ENCODE measurements at regions not wholly inside any gene's neighbourhood (a gene's known extent, or its start where the extent isn't known, plus 50 kb on each side); places are given as distances from the start of the nearest gene placed in this dataset.

- no peak overlapping the region for H3K27ac Mint-ChIP-seq
- no peaks in the 10 kb centered on the region for H3K9me3 ChIP-seq
- no peaks in the 10 kb centered on the region for H3K4me1 ChIP-seq (ENCODE audit: control insufficient read depth in 1 of 2, extremely low read depth in 1 of 2, insufficient read depth in 2 of 2, low read length in 2 of 2)
- POLR2A ChIA-PET, result interaction anchor here in 1 of 2 donors (0.7 kb wide), 1 partner anchor 15 kb away, joined by 5 read pairs; no protein-coding TSS in a partner anchor
- no peaks in the 10 kb centered on the region for H3K9me3 Mint-ChIP-seq
- H3K36me3 Mint-ChIP-seq, result no peaks in the 10 kb centered on the region
- peaks cover 0 to 2% of the 10 kb centered on the region in 2 donors for H3K27me3 Mint-ChIP-seq
- CTCF ChIA-PET, result no interaction called here
- H3K4me1 Mint-ChIP-seq, result no peaks in the 10 kb centered on the region
- H3K27me3 ChIP-seq (replicated peaks in 1 of 2; ENCODE audit: control insufficient read depth in 2 of 2, extremely low read depth in 1 of 2, insufficient read depth in 2 of 2, low read length in 1 of 2), result no peaks in the 10 kb centered on the region
- 100% methylated on average over 1 of the region's 1 CpG for WGBS (ENCODE audit: insufficient coverage)
- no peak overlapping the region for H3K4me3 Mint-ChIP-seq
- ATAC-seq (replicated peaks in 1 of 4) (no peak), DNase-seq (no peak)
- no peak overlapping the region for H3K27ac ChIP-seq (ENCODE audit: low read length)
- H3K36me3 ChIP-seq (ENCODE audit: control insufficient read depth in 2 of 2, extremely low read depth in 1 of 2, insufficient read depth in 1 of 2, low read length in 1 of 2), result no peaks in the 10 kb centered on the region
- no peak overlapping the region for H3K4me3 ChIP-seq (ENCODE audit: control insufficient read depth in 1 of 2, extremely low read depth in 1 of 2, low read length in 1 of 2)
These were observed 88.7 kb upstream of the TMEFF2 start for GRCh38 chr2:192283450-192283849.

- no peaks in the 10 kb centered on the region for H3K9me3 ChIP-seq
- no peaks in the 10 kb centered on the region for H3K36me3 Mint-ChIP-seq
- no peak overlapping the region for H3K4me3 Mint-ChIP-seq
These were observed 84.0 kb upstream of the TMEFF2 start for GRCh38 chr2:192278701-192279100.

GRCh38 chr2:192277494-192278109 lies 82.9 kb upstream of the TMEFF2 start:
- Histone ChIP-seq H3K4me3 (ENCODE audit: control insufficient read depth in 1 of 2, extremely low read depth in 1 of 2, low read length in 1 of 2) (no peak overlapping the region), H3K27me3 (replicated peaks in 1 of 2; ENCODE audit: control insufficient read depth in 2 of 2, extremely low read depth in 1 of 2, insufficient read depth in 2 of 2, low read length in 1 of 2) (no peaks in the 10 kb centered on the region), H3K27ac (ENCODE audit: low read length) (no peak overlapping the region), H3K9me3 (no peaks in the 10 kb centered on the region), H3K36me3 (ENCODE audit: control insufficient read depth in 2 of 2, extremely low read depth in 1 of 2, insufficient read depth in 1 of 2, low read length in 1 of 2) (no peaks in the 10 kb centered on the region), H3K4me1 (ENCODE audit: control insufficient read depth in 1 of 2, extremely low read depth in 1 of 2, insufficient read depth in 2 of 2, low read length in 2 of 2) (no peaks in the 10 kb centered on the region)
- H3K27ac Mint-ChIP-seq, result no peak overlapping the region
- H3K27me3 Mint-ChIP-seq, result peaks cover 0 to 2% of the 10 kb centered on the region in 2 donors
- POLR2A ChIA-PET, result no interaction called here
- no peaks in the 10 kb centered on the region for H3K4me1 Mint-ChIP-seq
- no peak for ATAC-seq (replicated peaks in 1 of 4)
- 100% methylated on average over 2 of the region's 3 CpGs for WGBS (ENCODE audit: insufficient coverage)
- CTCF ChIA-PET, result no interaction called here
- no peak for DNase-seq
- no peak overlapping the region for H3K4me3 Mint-ChIP-seq
- H3K9me3 Mint-ChIP-seq, result peaks cover 0 to 6% (median 4%) of the 10 kb centered on the region in 3 donors
- no peaks in the 10 kb centered on the region for H3K36me3 Mint-ChIP-seq

More at GRCh38 chr2:192278701-192279100, 84.0 kb upstream of the TMEFF2 start:
- no peaks in the 10 kb centered on the region for H3K27me3 ChIP-seq (replicated peaks in 1 of 2; ENCODE audit: control insufficient read depth in 2 of 2, extremely low read depth in 1 of 2, insufficient read depth in 2 of 2, low read length in 1 of 2)
- no peaks in the 10 kb centered on the region for H3K4me1 ChIP-seq (ENCODE audit: control insufficient read depth in 1 of 2, extremely low read depth in 1 of 2, insufficient read depth in 2 of 2, low read length in 2 of 2)
- DNase-seq, result no peak
- H3K27me3 Mint-ChIP-seq, result peaks cover 0 to 2% of the 10 kb centered on the region in 2 donors
- no peak overlapping the region for H3K27ac Mint-ChIP-seq
- H3K9me3 Mint-ChIP-seq, result peaks cover 0 to 6% (median 4%) of the 10 kb centered on the region in 3 donors
- no peaks in the 10 kb centered on the region for H3K36me3 ChIP-seq (ENCODE audit: control insufficient read depth in 2 of 2, extremely low read depth in 1 of 2, insufficient read depth in 1 of 2, low read length in 1 of 2)
- ATAC-seq (replicated peaks in 1 of 4), result no peak
- no peaks in the 10 kb centered on the region for H3K4me1 Mint-ChIP-seq
- H3K27ac ChIP-seq (ENCODE audit: low read length), result no peak overlapping the region
- ChIA-PET CTCF (no interaction called here), POLR2A (no interaction called here)
- no peak overlapping the region for H3K4me3 ChIP-seq (ENCODE audit: control insufficient read depth in 1 of 2, extremely low read depth in 1 of 2, low read length in 1 of 2)

- ChIA-PET POLR2A (no interaction called here), CTCF (no interaction called here)
- 62% methylated on average over 2 of the region's 3 CpGs for WGBS (ENCODE audit: insufficient coverage)
- Mint-ChIP-seq H3K4me1 (no peaks in the 10 kb centered on the region), H3K36me3 (no peaks in the 10 kb centered on the region), H3K9me3 (peaks cover 0 to 6% (median 4%) of the 10 kb centered on the region in 3 donors), H3K4me3 (no peak overlapping the region), H3K27me3 (no peaks in the 10 kb centered on the region), H3K27ac (no peak overlapping the region)
- no peaks in the 10 kb centered on the region for H3K4me1 ChIP-seq (ENCODE audit: control insufficient read depth in 1 of 2, extremely low read depth in 1 of 2, insufficient read depth in 2 of 2, low read length in 2 of 2)
- H3K27ac ChIP-seq (ENCODE audit: low read length), result no peak overlapping the region
- H3K36me3 ChIP-seq (ENCODE audit: control insufficient read depth in 2 of 2, extremely low read depth in 1 of 2, insufficient read depth in 1 of 2, low read length in 1 of 2), result no peaks in the 10 kb centered on the region
- ATAC-seq (replicated peaks in 1 of 4) (no peak), DNase-seq (no peak)
- no peaks in the 10 kb centered on the region for H3K9me3 ChIP-seq
- no peak overlapping the region for H3K4me3 ChIP-seq (ENCODE audit: control insufficient read depth in 1 of 2, extremely low read depth in 1 of 2, low read length in 1 of 2)
- H3K27me3 ChIP-seq (replicated peaks in 1 of 2; ENCODE audit: control insufficient read depth in 2 of 2, extremely low read depth in 1 of 2, insufficient read depth in 2 of 2, low read length in 1 of 2), result no peaks in the 10 kb centered on the region
These were observed 80.9 kb upstream of the TMEFF2 start for GRCh38 chr2:192275632-192276031.

- H3K27me3 Mint-ChIP-seq, result peaks cover 0 to 3% of the 10 kb centered on the region in 2 donors
- H3K4me3 Mint-ChIP-seq, result no peak overlapping the region
- no peak for ATAC-seq (replicated peaks in 1 of 4)
- H3K9me3 Mint-ChIP-seq, result no peaks in the 10 kb centered on the region
- no peak for DNase-seq
- Histone ChIP-seq H3K36me3 (ENCODE audit: control insufficient read depth in 2 of 2, extremely low read depth in 1 of 2, insufficient read depth in 1 of 2, low read length in 1 of 2) (no peaks in the 10 kb centered on the region), H3K9me3 (no peaks in the 10 kb centered on the region), H3K27me3 (replicated peaks in 1 of 2; ENCODE audit: control insufficient read depth in 2 of 2, extremely low read depth in 1 of 2, insufficient read depth in 2 of 2, low read length in 1 of 2) (no peaks in the 10 kb centered on the region), H3K4me1 (ENCODE audit: control insufficient read depth in 1 of 2, extremely low read depth in 1 of 2, insufficient read depth in 2 of 2, low read length in 2 of 2) (no peaks in the 10 kb centered on the region), H3K4me3 (ENCODE audit: control insufficient read depth in 1 of 2, extremely low read depth in 1 of 2, low read length in 1 of 2) (no peak overlapping the region), H3K27ac (ENCODE audit: low read length) (no peak overlapping the region)
- no peaks in the 10 kb centered on the region for H3K4me1 Mint-ChIP-seq
- H3K27ac Mint-ChIP-seq, result no peak overlapping the region
- CTCF ChIA-PET, result no interaction called here
- H3K36me3 Mint-ChIP-seq, result no peaks in the 10 kb centered on the region
- POLR2A ChIA-PET, result interaction anchor here in 1 of 2 donors (0.6 kb wide), 1 partner anchor 16 kb away, joined by 5 read pairs; no protein-coding TSS in a partner anchor
These were observed 72.8 kb upstream of the TMEFF2 start for GRCh38 chr2:192267484-192267883.

GRCh38 chr2:192265751-192266150 lies 71.0 kb upstream of the TMEFF2 start:
- H3K27ac Mint-ChIP-seq, result no peak overlapping the region
- H3K36me3 Mint-ChIP-seq, result no peaks in the 10 kb centered on the region
- no peak overlapping the region for H3K27ac ChIP-seq (ENCODE audit: low read length)
- ATAC-seq (replicated peaks in 1 of 4) (no peak), DNase-seq (no peak)
- H3K27me3 Mint-ChIP-seq, result peaks cover 0 to 3% of the 10 kb centered on the region in 2 donors
- H3K27me3 ChIP-seq (replicated peaks in 1 of 2; ENCODE audit: control insufficient read depth in 2 of 2, extremely low read depth in 1 of 2, insufficient read depth in 2 of 2, low read length in 1 of 2), result no peaks in the 10 kb centered on the region
- CTCF ChIA-PET, result no interaction called here
- H3K9me3 ChIP-seq, result no peaks in the 10 kb centered on the region
- WGBS (ENCODE audit: insufficient coverage), result no CpG with 5 or more reads among the region's 2 CpGs
- POLR2A ChIA-PET, result no interaction called here
- H3K4me3 ChIP-seq (ENCODE audit: control insufficient read depth in 1 of 2, extremely low read depth in 1 of 2, low read length in 1 of 2), result no peak overlapping the region
- H3K4me3 Mint-ChIP-seq, result no peak overlapping the region
- H3K4me1 ChIP-seq (ENCODE audit: control insufficient read depth in 1 of 2, extremely low read depth in 1 of 2, insufficient read depth in 2 of 2, low read length in 2 of 2), result no peaks in the 10 kb centered on the region
- H3K4me1 Mint-ChIP-seq, result no peaks in the 10 kb centered on the region
- H3K9me3 Mint-ChIP-seq, result no peaks in the 10 kb centered on the region
- H3K36me3 ChIP-seq (ENCODE audit: control insufficient read depth in 2 of 2, extremely low read depth in 1 of 2, insufficient read depth in 1 of 2, low read length in 1 of 2), result no peaks in the 10 kb centered on the region

- Mint-ChIP-seq H3K27ac (no peak overlapping the region), H3K4me3 (no peak overlapping the region), H3K9me3 (peaks cover 0 to 2% (median 0%) of the 10 kb centered on the region in 3 donors), H3K27me3 (no peaks in the 10 kb centered on the region), H3K4me1 (no peaks in the 10 kb centered on the region), H3K36me3 (no peaks in the 10 kb centered on the region)
- ATAC-seq (replicated peaks in 1 of 4), result no peak
- DNase-seq, result no peak
- Histone ChIP-seq H3K36me3 (ENCODE audit: control insufficient read depth in 2 of 2, extremely low read depth in 1 of 2, insufficient read depth in 1 of 2, low read length in 1 of 2) (no peaks in the 10 kb centered on the region), H3K9me3 (no peaks in the 10 kb centered on the region), H3K4me1 (ENCODE audit: control insufficient read depth in 1 of 2, extremely low read depth in 1 of 2, insufficient read depth in 2 of 2, low read length in 2 of 2) (no peaks in the 10 kb centered on the region), H3K27ac (ENCODE audit: low read length) (no peak overlapping the region), H3K4me3 (ENCODE audit: control insufficient read depth in 1 of 2, extremely low read depth in 1 of 2, low read length in 1 of 2) (no peak overlapping the region), H3K27me3 (replicated peaks in 1 of 2; ENCODE audit: control insufficient read depth in 2 of 2, extremely low read depth in 1 of 2, insufficient read depth in 2 of 2, low read length in 1 of 2) (no peaks in the 10 kb centered on the region)
- no CpG with 5 or more reads among the region's 3 CpGs for WGBS (ENCODE audit: insufficient coverage)
- CTCF ChIA-PET, result no interaction called here
- POLR2A ChIA-PET, result no interaction called here
These were observed 59.7 kb upstream of the TMEFF2 start for GRCh38 chr2:192254444-192254843.

Data from T-cell (primary cell).